Mesenchymal stem cell (in vitro differentiated cells and primary cell): ENCODE measurements at regions not wholly inside any gene's neighbourhood (a gene's known extent, or its start where the extent isn't known, plus 50 kb on each side); places are given as distances from the start of the nearest gene placed in this dataset.

Source experiments
- DNase-seq: peaks from one replicate; pipeline ENCODE4 v3.0.0-alpha.2; 2013
- H2AFZ ChIP-seq: one replicate; pipeline ENCODE4 v1.6.1; 2013; ENCODE audit warnings: low read depth, mild to moderate bottlenecking, control low read depth, inconsistent platforms, low read length, moderate library complexity
- H2AK5ac ChIP-seq: 2 replicates; pipeline ENCODE4 v1.6.1; 2013; ENCODE audit warnings: low read length, moderate library complexity, mild to moderate bottlenecking, inconsistent platforms; ENCODE audit not compliant: severe bottlenecking
- H2BK120ac ChIP-seq: one replicate; pipeline ENCODE4 v1.6.1; 2013; ENCODE audit warnings: low read depth, mild to moderate bottlenecking, inconsistent platforms, low read length, moderate library complexity
- H2BK12ac ChIP-seq, 2 experiments: one replicate each; pipeline ENCODE4 v1.6.1; 2013; ENCODE audit warnings: inconsistent platforms in 2 of 2, low read length in 2 of 2, mild to moderate bottlenecking in 2 of 2, moderate library complexity in 2 of 2, control low read depth in 1 of 2
- H2BK15ac ChIP-seq: one replicate; pipeline ENCODE4 v1.6.1; 2013; ENCODE audit warnings: mild to moderate bottlenecking, low read depth, inconsistent platforms; ENCODE audit not compliant: poor library complexity, severe bottlenecking
- H2BK5ac ChIP-seq: 2 replicates; pipeline ENCODE4 v1.6.1; 2013; ENCODE audit warnings: low read depth, mild to moderate bottlenecking, low read length, control low read depth, inconsistent platforms; ENCODE audit not compliant: poor library complexity, severe bottlenecking
- H3K14ac ChIP-seq, 2 experiments: one replicate each; pipeline ENCODE4 v1.6.1; 2013; ENCODE audit warnings: inconsistent platforms in 2 of 2, low read length in 2 of 2, control low read depth in 1 of 2, mild to moderate bottlenecking in 1 of 2, moderate library complexity in 1 of 2
- H3K18ac ChIP-seq, 2 experiments: one replicate each; pipeline ENCODE4 v1.6.1; 2013; ENCODE audit warnings: inconsistent platforms in 2 of 2, low read length in 2 of 2, control low read depth in 1 of 2, low read depth in 1 of 2, mild to moderate bottlenecking in 1 of 2
- H3K23ac ChIP-seq, 2 experiments: one replicate each; pipeline ENCODE4 v1.6.1; 2013; ENCODE audit warnings: inconsistent platforms in 2 of 2, low read length in 2 of 2, mild to moderate bottlenecking in 2 of 2, moderate library complexity in 2 of 2, control low read depth in 1 of 2
- H3K27ac ChIP-seq: 2 replicates; pipeline ENCODE4 v1.5.1; 2013; ENCODE audit warnings: mild to moderate bottlenecking, moderate library complexity, low read length, control low read depth, inconsistent platforms; ENCODE audit not compliant: poor library complexity, severe bottlenecking
- H3K27me3 ChIP-seq, 2 experiments: 2 replicates each; pipeline versions ENCODE4 v1.6.1 to v1.7.0; 2013; ENCODE audit warnings: low read length in 2 of 2, mild to moderate bottlenecking in 2 of 2, moderate library complexity in 2 of 2, control low read depth in 1 of 2, inconsistent platforms in 1 of 2; ENCODE audit not compliant: control insufficient read depth in 1 of 2, insufficient read depth in 1 of 2
- H3K36me3 ChIP-seq, 2 experiments: 2 replicates each; pipeline versions ENCODE4 v1.6.1 to v1.7.0; 2013; ENCODE audit warnings: low read length in 2 of 2, control low read depth in 1 of 2, inconsistent platforms in 1 of 2, low read depth in 1 of 2, mild to moderate bottlenecking in 1 of 2; ENCODE audit not compliant: insufficient read depth in 2 of 2, control insufficient read depth in 1 of 2
- H3K4ac ChIP-seq, 2 experiments: one replicate each; pipeline ENCODE4 v1.6.1; 2013; ENCODE audit warnings: inconsistent platforms in 2 of 2, low read length in 2 of 2, mild to moderate bottlenecking in 2 of 2, moderate library complexity in 2 of 2, control low read depth in 1 of 2, low read depth in 1 of 2
- H3K4me1 ChIP-seq: 2 replicates; pipeline ENCODE4 v1.6.1; 2013; ENCODE audit warnings: low read depth, low read length, control low read depth; ENCODE audit not compliant: control insufficient read depth, insufficient read depth
- H3K4me2 ChIP-seq: 2 replicates; pipeline ENCODE4 v1.6.1; 2013; ENCODE audit warnings: low read length, mild to moderate bottlenecking, inconsistent platforms; ENCODE audit not compliant: poor library complexity, severe bottlenecking
- H3K4me3 ChIP-seq, 2 experiments: 2 replicates each; pipeline versions ENCODE4 v1.5.1 to v1.7.0; 2013; ENCODE audit warnings: low read length in 2 of 2, mild to moderate bottlenecking in 2 of 2, control low read depth in 1 of 2, low read depth in 1 of 2; ENCODE audit not compliant: insufficient read depth in 1 of 2
- H3K79me1 ChIP-seq: replicated peaks from 2 replicates; pipeline ENCODE4 v1.6.1; 2013; ENCODE audit warnings: mild to moderate bottlenecking, control low read depth, low read length, inconsistent platforms; ENCODE audit not compliant: poor library complexity, severe bottlenecking
- H3K9ac ChIP-seq: 2 replicates; pipeline ENCODE4 v1.7.0; 2013; ENCODE audit warnings: mild to moderate bottlenecking, low read length, moderate library complexity
- H3K9me3 ChIP-seq: 2 replicates; pipeline ENCODE4 v1.7.0; 2013; ENCODE audit warnings: mild to moderate bottlenecking, low read length; ENCODE audit not compliant: control insufficient read depth
- H4K8ac ChIP-seq: one replicate; pipeline ENCODE4 v1.6.1; 2013; ENCODE audit warnings: inconsistent platforms, mild to moderate bottlenecking, low read length, moderate library complexity
- H4K91ac ChIP-seq: one replicate; pipeline ENCODE4 v1.6.1; 2013; ENCODE audit warnings: mild to moderate bottlenecking, low read length, inconsistent platforms
- WGBS: methylation state at CpG from one replicate; pipeline ENCODE4 v1.1.7; 2013; ENCODE audit warnings: mixed read lengths; 5-methylcytosine and 5-hydroxymethylcytosine counted together

- no peak overlapping the region for H3K14ac ChIP-seq
- no peak overlapping the region for H3K4ac ChIP-seq
- no peaks in the 10 kb centered on the region for H3K36me3 ChIP-seq
- no peak overlapping the region for H3K18ac ChIP-seq
- no peak overlapping the region for H3K4me3 ChIP-seq
- peaks cover 6% of the 10 kb centered on the region for H3K9me3 ChIP-seq
- H3K4me2 ChIP-seq, result no peak overlapping the region
- no peak overlapping the region for H2AK5ac ChIP-seq
- H3K23ac ChIP-seq, result no peak overlapping the region
- no peak overlapping the region for H2BK120ac ChIP-seq
- no peaks in the 10 kb centered on the region for H3K79me1 ChIP-seq
- peak; percentile 62 for DNase-seq
- no peak overlapping the region for H2BK15ac ChIP-seq
- H2BK5ac ChIP-seq, result no peak overlapping the region
- WGBS, result 89% methylated on average over 1 of the region's 3 CpGs
- H2AFZ ChIP-seq, result no peak overlapping the region
- no peak overlapping the region for H4K8ac ChIP-seq
- H4K91ac ChIP-seq, result no peak overlapping the region
- no peak overlapping the region for H2BK12ac ChIP-seq
- H3K27me3 ChIP-seq, result no peaks in the 10 kb centered on the region
- H3K9ac ChIP-seq, result no peak overlapping the region
- H3K4me1 ChIP-seq, result peaks cover 3% of the 10 kb centered on the region
- no peak overlapping the region for H3K27ac ChIP-seq
Measured at GRCh38 chr13:44703371-44703770, 127.2 kb upstream of the TSC22D1 start.

GRCh38 chr13:44698066-44698465, 121.9 kb upstream of the TSC22D1 start:
- peaks cover 2% of the 10 kb centered on the region for H3K4me1 ChIP-seq
- H3K9me3 ChIP-seq, result no peaks in the 10 kb centered on the region
- no peak overlapping the region for H2AK5ac ChIP-seq
- no peaks in the 10 kb centered on the region for H3K36me3 ChIP-seq
- no peak overlapping the region for H3K23ac ChIP-seq
- no peak overlapping the region for H4K91ac ChIP-seq
- no peak overlapping the region for H2BK12ac ChIP-seq
- no peak overlapping the region for H3K18ac ChIP-seq
- no peak overlapping the region for H2BK5ac ChIP-seq
- peak overlapping the region; percentile 52 for H3K9ac ChIP-seq
- no peak overlapping the region for H2BK15ac ChIP-seq
- H3K4ac ChIP-seq, result no peak overlapping the region
- H3K4me2 ChIP-seq, result no peak overlapping the region
- DNase-seq, result no peak
- WGBS, result 71% methylated on average over 7 of the region's 7 CpGs
- no peaks in the 10 kb centered on the region for H3K79me1 ChIP-seq
- H3K27ac ChIP-seq, result no peak overlapping the region
- H3K14ac ChIP-seq, result no peak overlapping the region
- H3K27me3 ChIP-seq, result no peaks in the 10 kb centered on the region
- H4K8ac ChIP-seq, result no peak overlapping the region
- H2AFZ ChIP-seq, result no peak overlapping the region
- H3K4me3 ChIP-seq, result peak overlapping the region in 1 of 2 experiments; percentile 28
- no peak overlapping the region for H2BK120ac ChIP-seq

GRCh38 chr13:44697058-44697457, 120.9 kb upstream of the TSC22D1 start:
- Histone ChIP-seq H3K23ac (no peak overlapping the region), H2AK5ac (no peak overlapping the region), H3K27me3 (no peaks in the 10 kb centered on the region), H2BK120ac (no peak overlapping the region), H2BK15ac (no peak overlapping the region), H3K4me1 (no peaks in the 10 kb centered on the region), H3K4me2 (no peak overlapping the region), H2AFZ (no peak overlapping the region), H3K4ac (no peak overlapping the region), H3K36me3 (no peaks in the 10 kb centered on the region), H2BK5ac (no peak overlapping the region), H3K9ac (no peak overlapping the region), H4K8ac (no peak overlapping the region), H3K4me3 (no peak overlapping the region), H3K9me3 (no peaks in the 10 kb centered on the region), H3K14ac (no peak overlapping the region), H4K91ac (no peak overlapping the region), H3K79me1 (no peaks in the 10 kb centered on the region), H3K27ac (no peak overlapping the region), H2BK12ac (no peak overlapping the region), H3K18ac (no peak overlapping the region)
- 57% methylated on average over 1 of the region's 1 CpG for WGBS
- DNase-seq, result no peak

DNA sequence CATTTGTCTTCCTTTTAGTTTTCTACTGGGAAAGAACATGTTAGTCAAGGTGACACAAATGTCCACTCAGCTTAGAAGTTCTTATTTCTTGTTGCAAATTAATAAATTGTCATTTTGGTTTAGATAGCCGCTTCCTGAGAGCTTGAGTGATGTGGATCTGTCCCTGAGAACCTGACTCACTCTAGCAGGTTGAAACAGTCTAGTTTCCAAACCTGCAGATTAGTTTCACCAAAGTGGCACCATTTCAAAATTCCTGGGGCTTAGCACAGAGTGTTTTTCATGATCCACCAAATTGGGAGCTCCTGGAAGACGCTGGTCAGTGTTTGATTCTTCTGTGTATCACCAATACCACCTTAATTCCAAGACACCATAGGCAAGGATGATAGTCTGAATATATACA, 119.4 kb upstream of the TSC22D1 start:
- DNase-seq, result no peak
- Histone ChIP-seq H3K27ac (no peak overlapping the region), H2BK120ac (no peak overlapping the region), H3K4ac (no peak overlapping the region), H2AK5ac (no peak overlapping the region), H3K36me3 (no peaks in the 10 kb centered on the region), H2AFZ (no peak overlapping the region), H2BK12ac (no peak overlapping the region), H3K4me3 (no peak overlapping the region), H3K18ac (no peak overlapping the region), H2BK5ac (no peak overlapping the region), H3K4me2 (no peak overlapping the region), H3K4me1 (no peaks in the 10 kb centered on the region), H3K14ac (no peak overlapping the region), H3K79me1 (no peaks in the 10 kb centered on the region), H3K23ac (no peak overlapping the region), H4K91ac (no peak overlapping the region), H4K8ac (no peak overlapping the region), H3K27me3 (no peaks in the 10 kb centered on the region), H3K9me3 (no peaks in the 10 kb centered on the region), H2BK15ac (no peak overlapping the region), H3K9ac (no peak overlapping the region)
- 79% methylated on average over 2 of the region's 2 CpGs for WGBS
